Activated naive CD4-positive, alpha-beta T cell treated with anti-CD3 and anti-CD28 coated beads, Interleukin-2, amount 50 U/mL, for 24 hours (primary cell): ENCODE measurements at regions not wholly inside any gene's neighbourhood (a gene's known extent, or its start where the extent isn't known, plus 50 kb on each side); places are given as distances from the start of the nearest gene placed in this dataset.
"Not testable (repeated sequence)": the region's sequence is repeated elsewhere in the genome, so short reads cannot be mapped to it uniquely, and the experiment has no call there.

ENCODE experiments used
- H3K27ac Mint-ChIP-seq: one replicate; pipeline ENCODE4 v1.8.0; 2021; ENCODE audit warnings: mild to moderate bottlenecking, mixed read lengths
- H3K27me3 Mint-ChIP-seq: one replicate; pipeline ENCODE4 v1.8.0; 2021; ENCODE audit warnings: mixed read lengths
- H3K36me3 Mint-ChIP-seq: one replicate; pipeline ENCODE4 v1.8.0; 2021; ENCODE audit warnings: mixed read lengths
- H3K4me1 Mint-ChIP-seq: one replicate; pipeline ENCODE4 v1.8.0; 2021; ENCODE audit warnings: mixed read lengths
- H3K4me3 Mint-ChIP-seq: one replicate; pipeline ENCODE4 v1.8.0; 2021; ENCODE audit warnings: mild to moderate bottlenecking, mixed read lengths
- H3K9me3 Mint-ChIP-seq: one replicate; pipeline ENCODE4 v1.8.0; 2021; ENCODE audit warnings: mixed read lengths

DNA sequence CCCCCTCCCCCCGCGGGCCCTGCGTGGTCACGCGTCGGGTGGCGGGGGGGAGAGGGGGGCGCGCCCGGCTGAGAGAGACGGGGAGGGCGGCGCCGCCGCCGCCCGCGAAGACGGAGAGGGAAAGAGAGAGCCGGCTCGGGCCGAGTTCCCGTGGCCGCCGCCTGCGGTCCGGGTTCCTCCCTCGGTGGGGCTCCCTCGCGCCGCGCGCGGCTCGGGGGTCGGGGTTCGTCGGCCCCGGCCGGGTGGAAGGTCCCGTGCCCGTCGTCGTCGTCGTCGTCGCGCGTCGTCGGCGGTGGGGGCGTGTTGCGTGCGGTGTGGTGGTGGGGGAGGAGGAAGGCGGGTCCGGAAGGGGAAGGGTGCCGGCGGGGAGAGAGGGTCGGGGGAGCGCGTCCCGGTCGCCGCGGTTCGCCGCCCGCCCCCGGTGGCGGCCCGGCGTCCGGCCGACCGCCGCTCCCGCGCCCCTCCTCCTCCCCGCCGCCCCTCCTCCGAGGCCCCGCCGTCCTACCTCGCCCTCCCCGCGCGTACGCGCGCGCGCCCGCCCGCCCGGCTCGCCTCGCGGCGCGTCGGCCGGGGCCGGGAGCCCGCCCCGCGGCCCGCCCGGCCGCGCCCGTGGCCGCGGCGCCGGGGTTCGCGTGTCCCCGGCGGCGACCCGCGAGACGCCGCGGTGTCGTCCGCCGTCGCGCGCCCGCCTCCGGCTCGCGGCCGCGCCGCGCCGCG lies 2264.1 kb upstream of the TPTE start:
- H3K4me1 Mint-ChIP-seq, H3K27me3 Mint-ChIP-seq, H3K9me3 Mint-ChIP-seq, H3K36me3 Mint-ChIP-seq, H3K4me3 Mint-ChIP-seq, H3K27ac Mint-ChIP-seq: not testable (repeated sequence)

DNA sequence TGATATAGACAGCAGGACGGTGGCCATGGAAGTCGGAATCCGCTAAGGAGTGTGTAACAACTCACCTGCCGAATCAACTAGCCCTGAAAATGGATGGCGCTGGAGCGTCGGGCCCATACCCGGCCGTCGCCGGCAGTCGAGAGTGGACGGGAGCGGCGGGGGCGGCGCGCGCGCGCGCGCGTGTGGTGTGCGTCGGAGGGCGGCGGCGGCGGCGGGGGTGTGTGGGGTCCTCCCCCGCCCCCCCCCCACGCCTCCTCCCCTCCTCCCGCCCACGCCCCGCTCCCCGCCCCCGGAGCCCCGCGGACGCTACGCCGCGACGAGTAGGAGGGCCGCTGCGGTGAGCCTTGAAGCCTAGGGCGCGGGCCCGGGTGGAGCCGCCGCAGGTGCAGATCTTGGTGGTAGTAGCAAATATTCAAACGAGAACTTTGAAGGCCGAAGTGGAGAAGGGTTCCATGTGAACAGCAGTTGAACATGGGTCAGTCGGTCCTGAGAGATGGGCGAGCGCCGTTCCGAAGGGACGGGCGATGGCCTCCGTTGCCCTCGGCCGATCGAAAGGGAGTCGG lies 2261.2 kb upstream of the TPTE start:
- H3K36me3 Mint-ChIP-seq, H3K4me3 Mint-ChIP-seq, H3K27ac Mint-ChIP-seq, H3K4me1 Mint-ChIP-seq, H3K9me3 Mint-ChIP-seq, H3K27me3 Mint-ChIP-seq: not testable (repeated sequence)
